ENCODE measurements at regions not wholly inside any gene's neighbourhood (a gene's known extent, or its start where the extent isn't known, plus 50 kb on each side); places are given as distances from the start of the nearest gene placed in this dataset.

- no peaks in the 10 kb centered on the region for H3K4me1 ChIP-seq (ENCODE audit: control insufficient read depth, low read length)
- H3K27me3 ChIP-seq (ENCODE audit: control insufficient read depth, low read length), result no peaks in the 10 kb centered on the region
- no peak overlapping the region for H3K4me3 ChIP-seq (ENCODE audit: low read length)
- no peaks in the 10 kb centered on the region for H4K20me1 ChIP-seq (ENCODE audit: control insufficient read depth, insufficient read depth, low read depth, low read length)
- no peaks in the 10 kb centered on the region for H3K79me2 ChIP-seq (ENCODE audit: control insufficient read depth, low read length)
- TF ChIP-seq CTCF (IDR thresholded peaks at IDR 0.05; ENCODE audit: low read depth, low read length, poor library complexity, severe bottlenecking) (no peak), EZH2phosphoT487 (IDR thresholded peaks at IDR 0.05; ENCODE audit: borderline replicate concordance, low read length) (no peak)
- H3K27ac ChIP-seq (ENCODE audit: low read depth, low read length), result no peak overlapping the region
- H3K36me3 ChIP-seq (ENCODE audit: control insufficient read depth, low read length), result no peaks in the 10 kb centered on the region
- no peaks in the 10 kb centered on the region for H3K9me2 ChIP-seq (replicated peaks; ENCODE audit: control insufficient read depth, low read length)
- peaks cover 6% of the 10 kb centered on the region for H3K9me3 ChIP-seq (ENCODE audit: control insufficient read depth, insufficient read depth, low read length)
- H3K4me2 ChIP-seq (ENCODE audit: low read length), result no peak overlapping the region
- H3F3A ChIP-seq (ENCODE audit: control insufficient read depth, insufficient read depth), result no peaks in the 10 kb centered on the region
Measured at GRCh38 chr9:134251296-134252069, 74.8 kb upstream of the RXRA start.

- Histone ChIP-seq H3K9me3 (ENCODE audit: control insufficient read depth, insufficient read depth, low read length) (peaks cover 6% of the 10 kb centered on the region), H3K36me3 (ENCODE audit: control insufficient read depth, low read length) (no peaks in the 10 kb centered on the region), H3K27me3 (ENCODE audit: control insufficient read depth, low read length) (no peaks in the 10 kb centered on the region), H3F3A (ENCODE audit: control insufficient read depth, insufficient read depth) (no peaks in the 10 kb centered on the region), H3K4me2 (ENCODE audit: low read length) (no peak overlapping the region), H3K27ac (ENCODE audit: low read depth, low read length) (no peak overlapping the region), H3K9me2 (replicated peaks; ENCODE audit: control insufficient read depth, low read length) (no peaks in the 10 kb centered on the region), H3K4me1 (ENCODE audit: control insufficient read depth, low read length) (no peaks in the 10 kb centered on the region), H3K4me3 (ENCODE audit: low read length) (no peak overlapping the region), H4K20me1 (ENCODE audit: control insufficient read depth, insufficient read depth, low read depth, low read length) (no peaks in the 10 kb centered on the region), H3K79me2 (ENCODE audit: control insufficient read depth, low read length) (no peaks in the 10 kb centered on the region)
- TF ChIP-seq CTCF (IDR thresholded peaks at IDR 0.05; ENCODE audit: low read depth, low read length, poor library complexity, severe bottlenecking), result no peak
- TF ChIP-seq EZH2phosphoT487 (IDR thresholded peaks at IDR 0.05; ENCODE audit: borderline replicate concordance, low read length), result no peak
Measured at GRCh38 chr9:134252084-134252830, 74.0 kb upstream of the RXRA start.

GRCh38 chr9:134253606-134254205 lies 72.5 kb upstream of the RXRA start:
- Histone ChIP-seq H3K79me2 (ENCODE audit: control insufficient read depth, low read length) (no peaks in the 10 kb centered on the region), H3K4me1 (ENCODE audit: control insufficient read depth, low read length) (no peaks in the 10 kb centered on the region)

More at GRCh38 chr9:134253606-134254205, 72.5 kb upstream of the RXRA start:
- no peaks in the 10 kb centered on the region for H4K20me1 ChIP-seq (ENCODE audit: control insufficient read depth, insufficient read depth, low read depth, low read length)
- no peak overlapping the region for H3K4me3 ChIP-seq (ENCODE audit: low read length)
- no peak overlapping the region for H3K4me2 ChIP-seq (ENCODE audit: low read length)
- H3K36me3 ChIP-seq (ENCODE audit: control insufficient read depth, low read length), result no peaks in the 10 kb centered on the region
- no peaks in the 10 kb centered on the region for H3K9me3 ChIP-seq (ENCODE audit: control insufficient read depth, insufficient read depth, low read length)
- no peak overlapping the region for H3K27ac ChIP-seq (ENCODE audit: low read depth, low read length)
- no peaks in the 10 kb centered on the region for H3F3A ChIP-seq (ENCODE audit: control insufficient read depth, insufficient read depth)
- TF ChIP-seq EZH2phosphoT487 (IDR thresholded peaks at IDR 0.05; ENCODE audit: borderline replicate concordance, low read length) (no peak), CTCF (IDR thresholded peaks at IDR 0.05; ENCODE audit: low read depth, low read length, poor library complexity, severe bottlenecking) (no peak)
- H3K9me2 ChIP-seq (replicated peaks; ENCODE audit: control insufficient read depth, low read length), result no peaks in the 10 kb centered on the region
- H3K27me3 ChIP-seq (ENCODE audit: control insufficient read depth, low read length), result no peaks in the 10 kb centered on the region

Data from DOHH2 (cell line).